GM12864 (cell line): ENCODE measurements at regions not wholly inside any gene's neighbourhood (a gene's known extent, or its start where the extent isn't known, plus 50 kb on each side); places are given as distances from the start of the nearest gene placed in this dataset.

Source experiments
- DNase-seq: peaks from one replicate; pipeline ENCODE4 v3.0.0-alpha.2; 2011; ENCODE audit warnings: low read depth
- H3K4me3 ChIP-seq: 2 replicates; pipeline ENCODE4 v1.5.1; 2011; ENCODE audit warnings: mild to moderate bottlenecking, low read depth, low read length, control low read depth
- CTCF ChIP-seq: IDR thresholded peaks from 2 replicates; pipeline ENCODE4 v1.5.1; 2011; ENCODE audit warnings: low read depth, mild to moderate bottlenecking, moderate library complexity, low read length, control low read depth, inconsistent platforms; ENCODE audit errors: missing control alignments

GRCh38 chr5:155867522-155868088, 459.4 kb upstream of the SGCD start:
- no peak overlapping the region for H3K4me3 ChIP-seq
- no peak for DNase-seq
- TF ChIP-seq CTCF = no peak

GRCh38 chr5:155870636-155871035, 456.3 kb upstream of the SGCD start:
- no peak for TF ChIP-seq CTCF
- no peak for DNase-seq
- no peak overlapping the region for H3K4me3 ChIP-seq

- no peak overlapping the region for H3K4me3 ChIP-seq
- TF ChIP-seq CTCF = peak; percentile 4
- DNase-seq = no peak
Measured at GRCh38 chr5:155871623-155872022, 455.3 kb upstream of the SGCD start.

GRCh38 chr5:155872629-155873220, 454.2 kb upstream of the SGCD start:
- DNase-seq = no peak
- TF ChIP-seq CTCF = no peak

GRCh38 chr5:155878991-155879575, 447.9 kb upstream of the SGCD start:
- TF ChIP-seq CTCF = no peak
- no peak for DNase-seq
- H3K4me3 ChIP-seq = no peak overlapping the region

More at GRCh38 chr5:155872629-155873220, 454.2 kb upstream of the SGCD start:
- H3K4me3 ChIP-seq = no peak overlapping the region

- no peak for TF ChIP-seq CTCF
- H3K4me3 ChIP-seq = no peak overlapping the region
- DNase-seq = no peak
Measured at GRCh38 chr5:155884041-155884440, 442.9 kb upstream of the SGCD start.

GRCh38 chr5:155885199-155885598, 441.8 kb upstream of the SGCD start:
- H3K4me3 ChIP-seq = no peak overlapping the region
- TF ChIP-seq CTCF = no peak
- DNase-seq = no peak
